Fibroblast of gingiva (primary cell): ENCODE measurements at regions not wholly inside any gene's neighbourhood (a gene's known extent, or its start where the extent isn't known, plus 50 kb on each side); places are given as distances from the start of the nearest gene placed in this dataset.
A peak's percentile ranks its signal among the peaks of the same experiment; 100 is the strongest.

Source experiments
- DNase-seq: peaks from one replicate; pipeline ENCODE4 v3.0.0-alpha.2; 2011; ENCODE audit warnings: low read depth

DNA sequence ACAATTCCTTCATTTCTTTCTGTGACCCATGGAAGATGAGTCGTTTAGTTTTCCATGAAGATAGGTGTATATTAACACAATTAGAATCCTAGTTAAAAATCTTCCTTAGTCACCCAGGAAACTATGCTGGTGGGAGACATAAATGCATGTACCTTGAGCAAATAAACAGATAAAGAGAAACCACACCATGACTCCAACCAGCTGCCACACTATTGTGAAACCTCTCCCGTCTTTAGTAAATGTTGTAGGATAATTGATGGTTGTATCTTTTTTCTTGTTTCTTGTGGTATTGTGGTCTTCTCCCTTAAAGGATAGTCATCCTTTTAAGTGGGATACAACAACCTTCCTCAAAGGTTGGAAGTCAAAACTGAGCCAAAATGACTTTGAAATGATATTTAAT lies 103.8 kb upstream of the LEF1 start:
- no peak for DNase-seq

DNA sequence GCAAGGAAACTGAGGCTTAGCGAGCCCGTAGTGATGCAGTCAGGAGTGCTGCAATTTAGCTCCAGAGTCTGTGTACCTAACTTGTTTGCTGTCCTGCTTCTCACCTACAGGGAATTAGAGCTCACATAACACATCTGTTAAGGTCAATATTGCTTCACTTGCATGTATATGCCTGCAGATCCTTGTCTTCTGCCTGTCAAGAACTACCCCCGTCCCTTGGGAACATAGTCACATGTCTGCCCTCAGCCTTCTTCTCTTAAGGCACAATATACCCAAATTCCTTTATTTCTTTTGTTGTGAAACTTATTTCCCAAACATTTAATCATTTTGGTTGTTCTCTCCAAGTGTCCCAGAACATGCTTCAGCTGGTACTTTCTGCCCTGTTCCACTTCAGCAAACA lies 103.3 kb upstream of the LEF1 start:
- no peak for DNase-seq

DNA sequence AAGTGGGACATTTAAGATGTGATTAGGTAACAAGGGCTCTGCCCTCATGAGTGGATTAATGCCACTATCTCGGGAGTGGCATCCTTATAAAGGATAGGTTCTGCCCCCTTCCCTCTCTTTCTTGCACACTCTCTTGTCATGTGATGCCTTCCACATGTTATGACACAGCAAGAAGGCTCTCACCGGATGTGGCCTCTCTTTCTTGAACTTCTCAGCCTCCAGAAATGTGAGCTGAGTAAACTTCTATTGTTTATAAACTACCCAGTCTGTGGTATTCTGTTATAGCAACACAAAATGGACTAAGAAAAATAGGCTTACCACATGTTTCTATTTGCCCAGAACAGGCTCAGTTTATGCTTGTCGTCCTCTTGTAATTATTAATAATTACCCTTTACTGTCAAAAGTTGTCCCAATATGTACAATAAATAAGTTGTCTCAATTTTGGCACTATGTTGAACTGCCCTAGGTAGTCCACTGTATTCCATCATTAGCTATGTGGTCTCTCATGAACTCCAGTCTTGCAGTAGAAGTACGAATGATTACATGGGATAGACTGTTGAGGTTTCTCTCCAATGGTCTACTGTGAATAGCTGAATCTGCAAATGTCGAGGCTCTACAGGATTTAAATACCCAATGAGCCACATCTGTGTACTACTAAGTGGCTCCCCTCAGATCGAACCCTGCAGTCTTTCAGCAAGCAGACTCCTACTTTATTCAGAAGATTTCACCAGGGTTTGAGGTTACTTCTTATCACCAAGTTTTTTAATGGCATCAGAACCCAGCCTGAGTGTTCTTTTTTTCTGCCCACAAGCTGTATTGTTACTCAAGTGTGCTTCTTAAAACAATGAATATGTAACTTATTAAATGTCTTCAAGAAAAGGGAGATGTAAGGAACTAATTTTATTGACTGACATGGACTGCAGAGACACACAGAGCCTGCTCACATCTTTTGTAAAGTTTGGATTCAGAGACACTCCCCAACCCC lies 102.0 kb upstream of the LEF1 start:
- peak; percentile 42 for DNase-seq

DNA sequence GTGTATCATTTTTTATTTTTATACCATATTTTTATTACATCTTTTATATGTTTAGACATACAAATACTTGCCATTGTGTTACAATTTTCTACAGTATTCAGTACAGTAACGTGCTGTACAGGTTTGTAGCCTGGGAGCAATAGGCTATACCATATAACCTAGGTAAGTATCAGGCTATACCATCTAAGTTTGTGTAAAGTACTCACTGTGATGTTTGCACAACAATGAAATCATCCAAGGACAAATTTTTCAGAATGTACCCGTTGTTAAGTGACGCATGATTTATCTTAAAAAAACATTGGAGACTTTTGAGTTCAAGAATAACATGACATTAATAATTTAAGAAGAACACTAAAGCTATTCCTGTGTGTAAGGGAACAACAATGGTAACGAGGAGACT lies 96.0 kb upstream of the LEF1 start:
- DNase-seq, result no peak

DNA sequence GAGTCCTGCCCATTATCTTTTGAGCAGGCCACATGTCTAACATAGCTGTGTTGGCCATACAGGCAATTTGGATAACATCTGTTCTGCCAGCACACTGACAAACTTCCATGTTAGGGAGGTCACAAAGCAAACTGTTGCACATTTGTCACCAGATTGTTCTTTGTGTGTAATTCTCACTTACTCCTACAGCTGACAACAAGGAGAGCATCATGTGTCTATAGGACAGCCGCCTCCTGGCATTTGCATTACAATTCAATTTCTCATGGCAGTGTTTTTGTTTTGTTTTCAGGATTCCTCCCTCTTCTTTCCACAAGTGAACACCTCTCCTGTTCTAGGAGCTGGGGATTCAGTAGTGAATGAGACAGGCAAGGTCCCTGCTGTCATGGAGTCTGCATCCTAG lies 94.3 kb upstream of the LEF1 start:
- DNase-seq, result no peak

DNA sequence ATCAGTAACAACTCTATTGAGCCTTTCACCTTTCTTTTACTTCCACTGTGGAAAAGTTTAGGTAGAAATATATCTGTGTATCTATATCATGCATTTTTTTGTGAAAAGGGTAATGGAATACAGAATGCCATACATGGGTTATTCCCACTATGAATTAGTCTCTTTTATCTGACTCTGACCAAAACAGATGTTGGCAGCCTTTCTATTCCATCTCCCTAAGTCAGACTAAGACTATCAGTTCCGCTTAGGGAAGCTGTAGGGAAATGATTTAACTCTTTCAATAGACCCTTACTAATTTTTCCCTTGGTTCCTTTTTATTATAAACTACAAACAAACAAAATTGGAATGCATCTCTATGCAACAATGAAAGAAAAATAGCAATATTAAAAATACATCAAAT lies 92.3 kb upstream of the LEF1 start:
- DNase-seq, result no peak

DNA sequence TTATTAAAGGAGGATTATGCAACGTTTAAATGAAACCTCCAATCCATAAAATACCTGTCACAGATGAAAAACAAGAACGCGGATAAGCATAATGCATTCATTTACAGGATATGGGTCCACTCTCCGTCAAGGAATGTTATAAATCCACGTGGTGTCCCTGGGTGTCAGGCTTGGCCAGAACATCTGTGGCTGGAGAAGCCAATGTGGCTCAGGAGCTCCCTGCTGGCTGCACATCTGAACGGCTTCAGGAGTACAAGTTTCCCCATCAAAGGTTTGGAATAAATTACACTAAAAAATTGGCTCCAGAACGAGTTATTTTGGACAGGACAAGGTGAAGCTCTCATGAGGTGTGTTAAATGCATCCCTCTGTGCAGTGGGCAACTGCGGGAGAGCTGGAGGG lies 87.8 kb upstream of the LEF1 start:
- DNase-seq, result no peak

DNA sequence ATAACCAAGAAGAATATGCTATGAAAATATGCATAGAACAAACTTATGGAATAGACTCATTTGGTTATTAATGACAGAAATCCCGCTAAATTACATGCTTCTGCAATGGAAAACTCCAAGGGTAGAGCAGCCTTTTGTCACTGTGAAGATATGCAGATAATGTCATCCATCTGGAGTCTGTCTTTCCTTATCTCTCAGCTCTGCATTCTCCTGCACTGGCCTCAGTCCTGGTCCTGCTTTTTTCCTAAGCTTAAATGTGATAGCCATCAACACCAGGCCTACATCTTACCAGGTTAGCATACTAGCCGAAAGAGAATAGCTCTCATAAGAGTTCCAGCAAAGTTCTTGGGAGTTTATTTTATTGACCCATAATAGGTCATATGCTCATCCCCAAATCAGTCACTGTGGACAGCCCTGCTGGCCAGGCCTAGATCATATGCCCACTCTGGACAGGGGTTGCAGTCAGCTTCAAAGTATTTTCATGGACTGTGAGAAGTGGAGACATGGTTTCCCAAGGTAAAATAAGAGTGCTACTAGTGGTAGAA lies 86.5 kb upstream of the LEF1 start:
- DNase-seq, result no peak

DNA sequence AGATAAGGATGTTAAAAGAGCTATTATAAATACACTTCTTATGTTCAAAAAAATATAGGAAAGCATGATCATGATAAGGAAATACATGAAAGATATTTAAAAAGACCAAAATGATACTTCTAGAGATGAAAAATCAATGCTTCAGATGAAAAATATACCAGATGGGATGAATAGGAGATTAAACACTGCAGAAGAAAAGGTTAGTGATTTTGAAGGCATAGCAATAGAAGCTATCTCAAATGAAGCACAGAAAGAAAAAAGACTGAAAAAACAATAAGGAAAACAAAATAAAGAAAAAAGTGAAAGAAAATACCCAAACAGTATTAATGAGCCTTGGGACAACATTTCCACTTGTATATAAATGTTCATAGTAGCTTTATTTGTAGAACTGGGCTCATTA lies 80.7 kb upstream of the LEF1 start:
- DNase-seq, result no peak

DNA sequence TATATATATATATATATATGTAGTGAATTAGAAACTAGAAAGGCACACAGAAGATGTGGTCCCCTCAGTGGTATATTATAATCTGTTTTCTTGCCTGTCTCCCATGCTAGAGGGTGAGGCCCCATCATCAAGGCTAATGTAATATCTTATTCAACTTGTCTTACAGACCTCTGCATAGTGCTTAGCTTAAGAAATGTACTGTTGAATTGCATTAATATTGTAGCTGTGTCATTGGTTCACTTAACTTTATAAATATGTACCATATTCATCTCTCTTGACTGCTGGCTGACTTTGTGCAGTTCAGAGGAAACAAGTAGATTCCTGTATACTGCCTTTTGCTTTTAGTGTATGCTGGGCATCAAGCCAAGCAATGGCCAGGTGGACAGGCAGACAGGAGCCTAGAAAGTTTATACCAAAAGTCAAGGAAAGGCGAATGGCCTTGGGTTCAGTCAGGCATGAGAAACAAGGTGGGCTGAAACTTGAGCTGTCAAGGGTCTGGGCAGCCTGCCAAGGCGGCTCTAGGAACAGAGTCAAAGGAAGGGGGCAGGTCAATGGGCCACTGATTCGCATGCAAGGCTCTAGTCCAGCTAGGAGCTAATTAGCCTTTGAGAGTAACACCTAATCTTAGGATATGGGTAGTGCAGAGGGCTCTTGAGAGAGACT lies 78.8 kb upstream of the LEF1 start:
- DNase-seq, result no peak

DNA sequence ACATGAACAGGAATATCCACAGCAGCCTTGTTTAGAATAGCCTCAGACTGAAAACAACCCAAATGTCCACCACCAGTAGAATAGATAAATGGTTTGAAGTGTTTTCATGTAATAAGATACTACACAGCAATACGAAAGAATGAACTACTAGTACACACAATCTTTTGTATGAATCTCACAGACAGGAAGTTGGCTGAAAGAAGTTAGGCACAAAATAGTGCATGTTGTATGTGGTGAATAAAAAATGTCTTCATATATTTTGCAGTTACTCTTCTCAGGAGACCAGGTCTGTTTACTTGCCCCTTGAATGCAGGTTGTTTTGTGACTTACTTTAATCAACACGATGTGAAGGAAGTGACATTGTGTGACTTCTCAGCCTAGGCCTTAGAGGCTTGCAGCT lies 75.9 kb upstream of the LEF1 start:
- DNase-seq, result no peak

DNA sequence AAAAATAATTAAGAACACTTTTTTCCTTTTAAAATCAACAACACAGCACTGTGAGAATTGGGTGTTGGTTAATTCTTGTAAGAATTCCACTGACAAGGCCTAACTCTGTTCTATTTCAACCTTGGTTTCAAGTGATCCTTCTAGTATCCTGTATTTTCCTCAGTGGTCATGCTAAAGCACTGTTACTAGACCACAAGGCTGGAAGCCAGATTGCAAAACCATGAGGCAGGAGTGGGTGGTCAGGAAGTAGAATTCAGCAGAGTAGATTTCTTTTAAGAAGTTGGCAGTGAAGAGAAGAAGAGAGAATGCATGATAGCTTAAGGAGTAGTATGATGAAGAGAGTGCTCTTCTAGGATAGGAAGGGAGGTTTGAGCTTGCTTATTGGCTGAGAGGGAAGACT lies 71.6 kb upstream of the LEF1 start:
- no peak for DNase-seq

DNA sequence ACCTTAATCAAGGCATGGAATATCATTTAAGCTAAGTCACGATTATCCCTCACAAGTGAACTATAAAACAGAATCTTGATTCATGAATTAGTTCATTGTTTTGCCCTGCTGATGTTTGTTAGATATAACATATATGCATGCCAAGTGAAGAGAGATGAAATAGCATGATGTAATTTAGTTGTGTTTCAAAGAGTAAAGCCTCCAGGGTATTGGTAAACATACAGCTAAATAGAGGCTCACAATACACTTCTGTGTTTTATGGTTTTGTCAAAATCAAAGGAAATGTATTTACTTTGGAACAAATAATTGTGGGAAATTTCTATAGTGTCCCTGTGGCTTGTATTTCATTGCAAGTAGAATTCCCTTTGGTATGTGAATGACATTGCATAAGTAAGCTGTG lies 69.0 kb upstream of the LEF1 start:
- DNase-seq, result no peak

DNA sequence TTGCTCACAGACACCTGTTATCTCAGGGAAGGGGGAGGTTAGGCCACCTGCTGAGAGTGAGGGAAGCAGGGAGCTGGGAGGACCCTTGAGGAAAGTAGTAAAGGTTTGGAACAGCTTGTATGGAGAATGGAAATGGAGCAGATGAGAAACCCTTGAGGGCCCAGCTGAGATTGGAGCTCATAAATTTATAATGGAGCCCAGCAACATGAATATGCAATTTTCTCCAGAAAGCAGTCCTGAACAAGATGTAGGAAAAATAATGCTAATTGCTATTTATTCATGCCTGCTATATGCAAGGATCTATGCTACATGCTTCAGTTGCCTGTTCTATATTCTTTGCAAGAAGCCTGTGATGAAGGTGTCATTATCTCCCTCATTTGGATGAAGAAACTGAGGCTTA lies 67.5 kb upstream of the LEF1 start:
- DNase-seq, result no peak

DNA sequence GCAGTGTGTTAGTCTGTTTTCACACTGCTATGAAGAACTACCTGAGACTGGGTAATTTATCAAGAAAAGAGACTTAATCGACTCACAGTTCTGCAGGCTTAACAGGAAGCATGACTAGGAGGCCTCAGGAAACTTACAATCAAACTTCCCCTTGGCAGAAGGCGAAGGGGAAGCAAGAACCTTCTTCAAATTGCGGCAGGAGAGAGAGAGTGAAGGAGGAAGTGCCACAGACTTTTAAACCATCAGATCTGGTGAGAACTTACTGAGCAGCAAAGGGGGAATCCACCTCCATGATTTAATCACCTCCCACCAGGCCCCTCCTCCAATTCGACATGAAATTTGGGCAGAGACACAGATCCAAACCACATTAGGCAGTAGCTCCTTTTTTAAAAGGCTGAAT lies 59.2 kb upstream of the LEF1 start:
- DNase-seq, result no peak

DNA sequence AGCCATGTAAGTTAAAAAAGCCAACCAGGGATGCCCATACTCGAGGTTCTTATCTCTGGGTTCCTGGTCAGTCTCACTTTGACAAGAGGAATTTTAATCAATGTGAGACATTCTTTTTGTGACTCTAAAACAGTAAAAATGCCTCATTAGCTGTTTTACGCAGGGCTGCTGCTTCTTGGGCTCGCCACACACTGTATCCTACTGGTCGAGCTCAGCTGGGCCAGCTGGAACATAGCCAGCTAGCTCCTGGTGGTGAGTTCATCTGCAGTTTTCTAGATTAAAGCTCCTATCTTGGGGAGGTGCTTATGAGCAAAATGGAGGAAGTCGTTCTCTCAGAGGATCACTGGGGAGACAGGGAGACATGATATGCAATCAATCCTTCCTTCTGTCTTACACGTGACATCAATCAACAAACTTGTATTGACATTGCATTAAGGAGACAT lies 55.9 kb upstream of the LEF1 start:
- DNase-seq, result no peak

DNA sequence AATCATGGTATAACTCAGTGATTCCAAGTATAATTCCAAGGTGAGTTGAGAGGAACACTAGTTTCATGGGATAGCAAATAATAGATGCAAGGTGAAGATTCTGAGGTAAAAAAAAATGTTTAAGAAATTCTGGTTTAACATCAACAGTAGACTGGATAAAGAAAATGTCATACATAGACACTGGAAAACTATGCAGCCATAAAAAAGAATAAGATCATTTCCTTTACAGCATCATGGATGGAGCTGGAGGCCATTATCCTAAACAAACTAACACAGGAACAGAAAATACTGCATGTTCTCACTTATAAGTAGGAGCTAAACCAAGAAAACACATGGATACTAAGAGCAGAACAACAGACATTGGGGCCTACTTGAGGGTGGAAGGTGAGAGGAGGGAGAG lies 54.6 kb upstream of the LEF1 start:
- no peak for DNase-seq

DNA sequence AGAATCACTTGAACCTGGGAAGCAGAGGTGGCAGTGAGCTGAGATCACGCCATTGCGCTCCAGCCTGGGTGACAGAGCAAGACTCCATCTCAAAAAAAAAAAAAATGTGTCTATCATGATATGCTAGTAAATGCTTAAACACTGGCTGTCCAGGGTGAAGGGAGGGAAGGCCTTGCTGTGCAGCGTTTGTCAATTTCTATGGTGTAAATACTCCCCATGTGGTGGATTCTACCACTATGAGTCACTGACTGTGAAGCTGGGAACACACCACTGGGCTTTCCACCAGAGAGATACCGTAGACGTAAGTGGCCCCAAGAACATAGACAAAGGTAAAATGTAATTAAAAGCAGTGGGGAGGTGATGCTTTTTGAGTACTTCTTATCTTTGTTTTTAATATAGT lies 51.3 kb upstream of the LEF1 start:
- no peak for DNase-seq
